ENCODE measurements at regions not wholly inside any gene's neighbourhood (a gene's known extent, or its start where the extent isn't known, plus 50 kb on each side); places are given as distances from the start of the nearest gene placed in this dataset.

GRCh38 chr16:51641191-51641765, 490.2 kb upstream of the SALL1 start:
- H3K27me3 ChIP-seq: no peaks in the 10 kb centered on the region
- no peaks in the 10 kb centered on the region for H3K36me3 ChIP-seq
- intact Hi-C loops (cut with DNase I; ENCODE audit: low total_unique reads): no loop called here
- H3K27ac ChIP-seq: no peak overlapping the region
- TF ChIP-seq CTCF (IDR thresholded peaks at IDR 0.05) (no peak), POLR2A (IDR thresholded peaks at IDR 0.05) (no peak)
- H3K9me3 ChIP-seq: no peaks in the 10 kb centered on the region
- no peaks in the 10 kb centered on the region for H3K4me1 ChIP-seq
- no peak overlapping the region for H3K4me3 ChIP-seq
- DNase-seq: no peak

DNA sequence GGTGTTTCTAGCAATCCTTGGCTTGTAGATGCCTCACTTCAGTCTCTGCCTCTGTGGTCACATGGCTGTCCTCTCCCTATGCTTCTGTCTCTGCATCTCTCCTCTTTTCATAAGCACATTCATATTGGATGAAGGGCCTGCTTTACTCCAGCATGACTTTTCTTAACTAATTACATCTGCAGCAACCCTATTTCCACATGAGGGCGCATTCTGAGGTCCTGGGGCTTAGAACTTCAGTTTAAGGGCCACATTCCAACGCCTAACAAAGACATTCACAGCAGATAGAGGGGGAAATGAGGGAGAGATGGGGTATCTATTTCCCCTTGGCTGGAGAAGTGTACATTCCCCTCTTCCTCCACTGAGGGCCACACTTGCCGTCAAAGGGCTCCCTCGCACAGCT, 489.1 kb upstream of the SALL1 start:
- intact Hi-C loops (cut with DNase I; ENCODE audit: low total_unique reads): no loop called here
- TF ChIP-seq CTCF (IDR thresholded peaks at IDR 0.05) (no peak), POLR2A (IDR thresholded peaks at IDR 0.05) (no peak)
- no peak overlapping the region for H3K4me3 ChIP-seq
- H3K27ac ChIP-seq: no peak overlapping the region
- no peaks in the 10 kb centered on the region for H3K36me3 ChIP-seq
- H3K4me1 ChIP-seq: no peaks in the 10 kb centered on the region
- no peaks in the 10 kb centered on the region for H3K9me3 ChIP-seq
- H3K27me3 ChIP-seq: no peaks in the 10 kb centered on the region
- DNase-seq: no peak

- Histone ChIP-seq H3K27ac (no peak overlapping the region), H3K27me3 (no peaks in the 10 kb centered on the region), H3K36me3 (no peaks in the 10 kb centered on the region), H3K4me3 (no peak overlapping the region), H3K9me3 (no peaks in the 10 kb centered on the region), H3K4me1 (no peaks in the 10 kb centered on the region)
- TF ChIP-seq CTCF (IDR thresholded peaks at IDR 0.05) (no peak), POLR2A (IDR thresholded peaks at IDR 0.05) (no peak)
- intact Hi-C loops (cut with DNase I; ENCODE audit: low total_unique reads): no loop called here
- no peak for DNase-seq
Observed at GRCh38 chr16:51638339-51639135, 487.5 kb upstream of the SALL1 start.

DNA sequence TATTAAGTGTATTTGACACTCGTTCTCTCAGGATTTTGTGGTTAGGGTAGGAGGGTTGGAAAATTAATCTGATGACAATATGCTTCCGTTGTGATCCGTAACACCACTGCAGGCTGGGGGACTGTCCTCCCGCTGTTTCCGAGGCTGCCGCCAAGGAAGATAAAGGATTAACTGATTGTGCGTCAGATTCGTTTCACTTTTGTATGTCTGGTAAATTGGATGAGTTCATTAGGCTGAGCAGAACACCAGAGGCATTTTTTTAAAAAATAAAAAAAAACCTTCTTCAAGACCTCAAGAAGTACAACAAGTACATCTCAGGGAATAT, 486.7 kb upstream of the SALL1 start:
- H3K27me3 ChIP-seq: no peaks in the 10 kb centered on the region
- no peaks in the 10 kb centered on the region for H3K36me3 ChIP-seq
- TF ChIP-seq POLR2A (IDR thresholded peaks at IDR 0.05): no peak
- TF ChIP-seq CTCF (IDR thresholded peaks at IDR 0.05): no peak
- no peak overlapping the region for H3K4me3 ChIP-seq
- no peaks in the 10 kb centered on the region for H3K4me1 ChIP-seq
- H3K9me3 ChIP-seq: no peaks in the 10 kb centered on the region
- DNase-seq: no peak
- intact Hi-C loops (cut with DNase I; ENCODE audit: low total_unique reads): no loop called here
- no peak overlapping the region for H3K27ac ChIP-seq

DNA sequence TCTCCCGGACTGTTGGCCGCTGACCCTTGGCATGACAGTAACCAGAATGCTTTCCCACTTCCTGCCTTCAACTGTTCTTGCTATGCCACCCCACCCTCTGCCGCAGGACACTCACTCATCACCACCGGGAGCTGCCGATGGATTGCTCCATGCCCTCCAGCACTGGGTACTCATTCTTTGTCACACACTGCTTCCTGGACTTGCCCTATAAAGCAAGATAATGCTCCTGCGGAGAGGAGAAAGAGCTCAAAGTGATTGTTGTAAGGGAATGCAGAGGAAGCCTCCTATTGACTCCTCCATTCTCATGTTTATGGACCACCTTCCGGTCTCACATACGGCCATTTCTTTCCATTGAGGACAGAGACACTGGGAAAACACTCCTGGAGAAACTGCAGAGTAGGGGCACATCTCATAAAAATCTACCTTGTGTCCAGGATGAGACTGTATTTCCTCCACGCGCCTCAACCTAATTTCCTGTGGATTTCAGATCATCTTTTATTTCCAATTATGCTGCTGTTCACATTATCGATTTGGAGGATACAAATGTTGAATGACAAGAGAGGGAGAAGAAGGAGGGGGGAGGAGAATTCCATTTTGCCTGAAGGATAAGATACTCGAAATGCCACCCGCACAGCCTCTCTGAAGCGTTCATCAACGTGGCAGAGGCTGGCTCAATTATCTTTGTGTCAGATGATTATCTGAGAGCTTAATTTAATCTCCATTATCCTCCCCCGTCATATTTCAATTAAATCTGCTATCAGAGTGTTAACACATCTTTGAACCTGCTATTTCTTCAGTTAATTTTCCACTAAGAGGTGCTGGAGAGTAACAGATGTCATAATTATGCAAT, 486.1 kb upstream of the SALL1 start:
- Histone ChIP-seq H3K4me3 (no peak overlapping the region), H3K9me3 (no peaks in the 10 kb centered on the region), H3K27me3 (no peaks in the 10 kb centered on the region), H3K36me3 (no peaks in the 10 kb centered on the region), H3K4me1 (no peaks in the 10 kb centered on the region), H3K27ac (no peak overlapping the region)
- no peak for DNase-seq
- intact Hi-C loops (cut with DNase I; ENCODE audit: low total_unique reads): no loop called here
- TF ChIP-seq CTCF (IDR thresholded peaks at IDR 0.05) (no peak), POLR2A (IDR thresholded peaks at IDR 0.05) (no peak)

Data from uterus (tissue), 3 donors.